GM19452 (cell line): ENCODE measurements at regions not wholly inside any gene's neighbourhood (a gene's known extent, or its start where the extent isn't known, plus 50 kb on each side); places are given as distances from the start of the nearest gene placed in this dataset.
"Not testable (repeated sequence)": the region's sequence is repeated elsewhere in the genome, so short reads cannot be mapped to it uniquely, and the experiment has no call there.

Source experiments
- ATAC-seq: cut with Tn5 transposase; IDR thresholded peaks from one replicate; pipeline ENCODE4 v1.9.1; 2021; ENCODE audit not compliant: unreplicated experiment

DNA sequence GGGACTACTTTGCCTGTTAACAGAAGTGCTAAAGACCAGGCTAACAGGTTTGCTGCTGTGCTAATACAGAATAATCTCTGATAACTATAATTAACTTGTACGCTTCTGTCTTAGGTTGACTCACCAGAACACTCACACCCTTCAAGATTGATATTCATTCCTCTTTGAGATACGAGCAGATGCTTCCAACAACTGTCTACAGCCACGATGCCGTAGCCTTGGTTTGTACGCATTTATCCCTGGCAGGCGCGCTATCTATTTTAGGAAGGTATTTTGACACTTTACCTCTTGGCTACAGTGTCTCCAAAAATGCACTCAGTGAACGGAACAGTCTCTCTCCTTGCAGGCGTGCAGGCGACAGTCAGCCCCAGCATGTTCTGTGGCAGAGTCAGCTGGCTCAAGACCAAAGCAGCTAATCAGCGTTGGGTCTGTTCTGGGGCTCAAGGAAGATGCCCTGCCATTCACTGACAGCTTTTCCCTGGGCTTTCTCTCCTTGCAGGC, 146.4 kb upstream of the PRICKLE1 start:
- ATAC-seq = no peak

DNA sequence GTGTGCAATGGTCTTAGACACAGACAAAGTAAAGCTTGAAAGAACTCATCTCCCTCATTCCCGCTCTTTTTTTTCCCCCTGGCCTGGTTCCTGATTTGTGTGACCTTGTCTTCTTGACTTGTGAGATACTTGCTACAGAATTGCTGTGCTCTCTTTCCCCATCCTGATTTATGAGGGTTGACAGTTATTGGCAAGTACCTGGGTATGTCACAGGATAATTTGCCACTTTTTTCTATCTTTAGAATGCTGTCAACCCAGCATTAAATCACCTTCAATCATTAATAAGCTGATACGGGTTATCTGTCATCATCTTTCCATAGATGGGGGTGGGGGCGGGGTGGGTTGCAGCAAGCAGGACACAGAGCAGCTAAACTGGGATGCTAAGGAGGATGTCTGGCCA, 144.4 kb upstream of the PRICKLE1 start:
- no peak for ATAC-seq

DNA sequence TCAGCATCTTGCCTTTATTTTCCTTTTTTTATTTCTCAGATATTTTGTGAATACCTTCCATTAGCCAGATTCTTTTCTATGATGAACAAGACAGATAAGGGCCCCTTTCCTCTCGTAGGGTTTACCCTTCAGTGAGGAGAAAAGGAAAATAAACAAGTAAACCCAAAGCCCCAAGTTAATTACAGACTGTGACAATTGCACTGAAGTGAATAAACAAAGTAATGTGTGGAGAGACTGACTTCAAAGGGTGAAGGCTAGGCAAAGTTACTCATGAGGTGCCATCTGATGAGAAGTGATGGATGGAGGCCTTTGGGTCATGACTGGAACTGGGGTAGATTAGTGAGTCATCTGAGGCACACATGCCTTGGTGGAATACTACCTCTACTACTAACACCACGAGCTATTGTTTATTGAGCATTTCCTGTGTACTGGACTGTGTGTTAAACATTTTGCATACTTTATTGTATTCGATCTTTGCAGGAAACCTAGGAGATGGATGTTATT, 143.4 kb upstream of the PRICKLE1 start:
- no peak for ATAC-seq

DNA sequence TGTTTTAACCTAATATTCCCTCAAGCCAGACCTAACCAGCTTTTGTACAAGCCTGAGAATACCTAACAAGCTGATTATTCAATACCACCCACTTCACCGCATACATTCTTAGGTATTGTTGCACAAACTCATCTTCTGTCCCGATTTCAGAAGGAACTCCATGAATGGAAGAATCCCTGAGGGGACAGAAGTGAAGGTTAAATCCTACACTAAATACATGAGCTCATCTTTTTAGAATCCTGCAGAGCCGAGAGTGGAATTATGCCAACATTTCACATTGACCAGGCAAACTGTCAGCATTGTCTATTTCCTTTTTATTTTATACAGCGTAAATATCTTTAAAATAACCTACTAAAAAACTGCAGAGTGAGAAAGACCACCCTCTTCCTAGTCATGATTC, 140.7 kb upstream of the PRICKLE1 start:
- ATAC-seq = no peak

DNA sequence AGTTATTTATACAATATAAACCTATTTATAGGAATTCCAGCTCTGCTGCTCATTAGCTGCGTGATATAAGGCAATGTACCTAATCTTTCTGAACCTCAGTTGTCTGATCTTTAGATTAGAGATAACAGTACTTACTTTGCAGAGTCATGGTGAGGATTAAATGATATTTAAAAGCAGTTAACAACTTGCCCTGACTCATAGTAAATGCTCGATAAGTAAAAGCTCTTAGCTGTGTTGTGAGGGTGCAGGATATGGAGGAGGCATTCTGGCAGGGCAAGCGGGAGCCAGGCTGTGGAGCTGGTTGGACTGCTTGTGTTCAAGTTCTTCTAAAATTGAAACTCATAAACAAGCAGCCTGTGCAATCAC, 140.0 kb upstream of the PRICKLE1 start:
- ATAC-seq = no peak

DNA sequence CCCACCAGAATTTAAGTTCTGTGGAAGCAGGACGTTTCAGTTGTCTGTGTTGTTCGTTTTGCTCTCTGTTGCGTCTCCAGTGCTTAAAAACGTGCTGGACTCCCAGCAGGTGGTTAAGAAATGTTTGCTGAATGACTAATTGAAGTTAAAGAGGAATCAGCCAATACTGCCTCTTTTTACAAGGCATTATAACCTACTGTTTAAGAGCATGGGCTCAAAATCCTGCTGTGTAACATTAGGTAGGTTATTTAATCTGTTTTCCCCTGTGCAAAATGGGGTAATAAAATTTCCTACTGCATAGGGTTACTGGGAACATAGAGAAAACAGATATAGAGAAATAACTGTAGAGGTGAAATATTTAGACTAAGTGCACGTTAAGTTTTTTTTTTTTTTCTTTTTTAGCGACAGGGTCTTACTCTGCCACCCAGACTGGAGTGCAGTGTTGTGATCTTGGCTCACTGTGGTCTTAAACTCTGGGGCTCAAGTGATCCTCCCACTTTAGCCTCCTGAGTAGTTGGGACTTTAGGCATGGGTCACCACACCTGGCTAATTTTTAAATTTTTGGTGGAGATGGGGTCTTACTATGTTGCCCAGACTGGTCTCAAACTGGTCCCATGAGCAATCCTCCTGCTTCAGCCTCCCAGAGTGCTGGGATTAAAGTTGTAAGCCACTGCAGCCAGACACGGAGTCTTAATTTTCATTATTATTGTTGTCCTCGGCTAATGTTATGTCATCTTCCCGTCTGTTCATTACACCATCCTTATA, 139.4 kb upstream of the PRICKLE1 start:
- ATAC-seq = no peak

DNA sequence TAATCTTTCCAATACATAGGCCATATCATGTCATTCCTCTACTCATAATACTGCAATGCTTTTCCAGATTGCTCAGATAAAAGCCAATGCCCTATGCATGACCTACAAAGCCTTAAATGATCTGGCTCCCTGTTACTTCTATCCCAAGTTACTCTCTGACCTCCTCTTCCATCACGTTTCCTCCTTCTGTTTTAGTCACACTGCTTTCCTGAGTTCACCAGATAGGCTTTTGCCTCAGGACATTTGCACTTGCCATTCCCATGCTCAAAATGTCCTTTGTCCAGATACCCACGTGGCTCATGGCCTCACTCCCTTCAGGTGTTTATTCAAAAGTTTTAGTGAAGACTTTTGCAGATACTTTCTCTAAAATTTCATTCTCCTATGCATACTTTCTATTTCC, 138.7 kb upstream of the PRICKLE1 start:
- ATAC-seq = no peak

DNA sequence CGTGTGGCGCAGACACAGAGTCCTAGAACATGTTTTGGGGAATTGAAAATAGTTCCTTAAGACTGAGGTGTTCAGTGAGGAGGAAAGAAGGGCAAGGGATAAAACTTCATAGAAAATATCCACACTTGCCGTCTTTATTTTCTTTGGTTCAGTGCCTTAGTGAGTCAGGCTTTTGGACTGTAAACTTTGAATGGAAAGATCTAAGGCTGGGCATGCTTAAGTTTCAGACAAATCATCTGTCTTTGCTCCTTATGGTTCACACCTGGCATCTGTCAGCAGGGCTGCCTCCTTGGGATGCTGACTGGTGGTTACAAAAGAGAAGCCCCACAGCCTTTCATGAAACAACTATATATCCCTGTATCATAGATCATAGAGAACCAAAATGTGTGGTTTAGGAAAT, 136.3 kb upstream of the PRICKLE1 start:
- no peak for ATAC-seq

DNA sequence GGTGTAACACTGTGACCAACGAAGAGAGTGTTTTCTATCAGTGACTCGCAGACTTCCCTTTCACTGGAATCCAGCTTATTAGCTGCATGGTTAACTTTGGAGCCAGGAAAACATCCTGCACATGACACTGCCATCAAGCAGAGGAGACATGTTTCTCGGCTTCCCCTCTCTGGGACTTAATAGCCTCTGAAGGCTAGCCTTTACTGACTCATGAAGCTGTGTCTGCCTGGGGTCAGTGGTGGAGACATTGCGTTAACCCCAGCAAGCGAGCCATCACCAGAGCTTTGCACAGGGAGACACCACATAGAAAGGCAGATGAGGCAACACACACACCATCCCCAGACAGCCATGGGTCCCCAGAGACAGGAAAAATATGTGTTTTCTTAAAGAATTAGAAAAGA, 126.9 kb upstream of the PRICKLE1 start:
- ATAC-seq = no peak

DNA sequence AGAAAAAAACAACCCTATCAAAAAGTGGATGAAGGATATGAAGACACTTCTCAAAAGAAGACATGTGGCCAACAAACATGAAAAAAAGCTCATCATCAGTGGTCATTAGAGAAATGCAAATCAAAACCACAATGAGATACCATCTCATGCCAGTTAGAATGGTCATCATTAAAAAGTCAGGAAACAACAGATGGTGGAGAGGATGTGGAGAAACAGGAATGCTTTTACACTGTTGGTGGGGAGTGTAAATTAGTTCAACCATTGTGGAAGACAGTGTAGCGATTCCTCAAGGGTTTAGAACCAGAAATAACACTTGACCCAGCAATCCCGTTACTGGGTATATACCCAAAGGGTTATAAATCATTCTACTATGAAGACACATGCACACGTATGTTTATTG, 124.0 kb upstream of the PRICKLE1 start:
- not testable (repeated sequence) for ATAC-seq

DNA sequence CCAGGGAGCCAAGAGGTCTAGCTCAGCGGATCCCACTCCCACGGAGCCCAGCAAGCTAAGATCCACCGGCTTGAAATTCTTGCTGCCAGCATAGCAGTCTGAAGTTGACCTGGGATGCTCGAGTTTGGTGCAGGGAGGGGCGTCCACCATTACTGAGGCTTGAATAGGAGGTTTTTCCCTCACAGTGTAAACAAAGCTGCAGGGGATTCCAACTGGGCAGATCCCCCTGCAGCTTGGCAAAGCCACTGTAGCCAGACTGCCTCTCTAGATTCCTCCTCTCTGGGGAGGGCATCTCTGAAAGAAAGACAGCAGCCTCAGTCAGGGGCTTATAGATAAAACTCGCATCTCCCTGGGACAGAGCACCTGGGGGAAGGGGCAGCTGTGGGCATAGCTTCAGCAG, 118.8 kb upstream of the PRICKLE1 start:
- not testable (repeated sequence) for ATAC-seq

DNA sequence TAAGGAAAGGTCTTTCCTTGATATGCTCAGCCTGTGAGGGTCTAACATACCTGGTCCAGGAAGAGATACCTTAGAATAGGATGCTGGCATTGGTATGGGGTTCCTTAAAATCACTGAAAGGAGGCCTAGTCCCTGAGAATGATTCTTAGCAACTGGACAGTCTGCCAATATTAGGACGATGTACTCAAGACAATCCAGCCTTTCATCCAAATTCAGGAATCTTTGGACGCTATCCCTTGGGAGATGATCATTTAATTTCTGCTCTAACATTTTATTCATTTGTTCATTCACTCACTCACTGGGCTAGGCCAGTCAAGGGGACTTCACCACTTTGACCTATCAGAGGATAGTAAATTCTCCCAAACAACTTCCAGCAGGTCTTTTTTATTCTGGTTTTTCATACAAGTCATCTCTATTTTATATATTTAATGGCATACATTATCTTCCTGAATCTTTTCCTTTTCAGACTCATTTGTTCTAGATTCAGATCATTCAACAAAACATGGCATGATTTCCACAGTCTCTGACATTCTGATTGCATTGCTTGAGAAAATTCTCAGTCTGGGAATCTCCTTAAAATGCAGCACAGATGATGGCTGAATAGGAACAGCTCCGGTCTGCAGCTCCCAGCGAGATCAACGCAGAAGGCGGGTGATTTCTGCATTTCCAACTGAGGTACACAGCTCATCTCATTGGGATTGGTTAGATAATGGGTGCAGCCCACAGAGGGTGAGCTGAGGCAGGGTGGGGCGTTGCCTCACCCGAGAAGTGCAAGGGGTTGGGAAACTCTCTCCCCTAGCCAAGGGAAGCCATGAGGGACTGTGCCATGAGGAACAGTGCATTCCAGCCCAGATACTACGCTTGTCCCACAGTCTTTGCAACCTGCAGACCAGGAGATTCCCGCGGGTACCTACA, 118.0 kb upstream of the PRICKLE1 start:
- no peak for ATAC-seq

DNA sequence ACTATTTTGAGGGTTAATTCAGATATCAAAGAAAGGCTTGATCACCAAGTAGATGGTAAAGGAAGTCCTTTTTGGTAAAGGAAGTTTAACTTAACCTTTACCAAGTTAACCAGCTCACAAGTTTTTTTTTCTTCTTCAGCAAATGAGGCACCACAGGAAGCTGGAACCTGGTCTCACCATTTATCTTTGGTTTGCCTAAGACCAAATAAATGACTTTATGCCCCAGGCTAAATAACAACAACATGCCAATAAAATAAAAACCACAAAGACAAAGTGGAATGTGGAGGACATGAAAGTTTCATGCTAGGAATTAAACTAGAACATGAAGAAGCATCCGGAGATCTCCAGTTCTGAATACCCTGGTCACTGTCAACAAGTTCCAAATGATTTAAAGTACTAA, 116.8 kb upstream of the PRICKLE1 start:
- no peak for ATAC-seq

DNA sequence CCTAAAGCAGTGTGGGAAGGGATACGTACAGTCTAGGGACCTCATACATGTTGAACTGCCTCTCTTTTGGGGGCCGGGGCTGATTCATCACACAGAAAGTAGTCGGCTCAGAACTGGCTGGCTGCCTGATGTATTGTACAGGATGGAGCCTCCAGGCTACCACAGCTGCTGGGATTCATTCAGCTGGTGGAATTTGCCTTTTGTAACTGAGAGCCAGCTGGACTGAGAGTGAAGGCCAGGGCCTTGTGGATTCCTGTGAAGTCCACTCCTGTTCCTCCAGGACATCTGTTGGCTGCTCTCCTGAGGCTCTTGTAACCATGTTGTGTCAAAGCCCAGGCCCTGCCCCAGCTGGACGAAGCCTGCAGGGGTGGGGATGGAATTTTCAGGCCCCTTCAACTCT, 116.3 kb upstream of the PRICKLE1 start:
- no peak for ATAC-seq

DNA sequence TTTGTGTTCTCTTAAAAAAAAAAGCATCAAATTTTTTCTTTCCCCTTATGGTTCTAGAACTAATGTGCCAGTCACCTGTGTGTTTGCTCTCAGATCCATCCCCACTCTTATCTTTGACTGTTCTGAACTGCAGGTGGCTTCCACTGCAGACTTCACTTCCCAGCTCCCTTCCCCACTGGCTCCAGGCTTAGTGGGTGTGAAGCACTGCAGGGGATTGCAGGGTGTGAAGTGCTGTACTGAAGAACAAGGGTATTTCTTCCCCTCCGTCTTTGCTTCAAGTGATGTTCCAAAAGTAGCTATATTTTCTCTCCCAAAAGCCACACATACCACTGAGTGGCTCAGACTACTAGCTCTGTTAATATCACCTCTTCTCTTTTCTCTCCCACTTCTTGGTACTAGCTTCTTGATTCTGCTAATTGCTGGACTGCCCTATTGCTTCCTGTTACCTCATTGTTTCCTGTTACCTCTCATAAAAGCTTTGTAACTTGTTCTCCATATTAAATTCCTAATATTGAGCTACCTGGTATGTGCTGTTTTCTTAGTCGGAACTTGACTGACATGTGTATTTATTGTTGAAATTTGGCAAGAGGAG, 115.4 kb upstream of the PRICKLE1 start:
- no peak for ATAC-seq

DNA sequence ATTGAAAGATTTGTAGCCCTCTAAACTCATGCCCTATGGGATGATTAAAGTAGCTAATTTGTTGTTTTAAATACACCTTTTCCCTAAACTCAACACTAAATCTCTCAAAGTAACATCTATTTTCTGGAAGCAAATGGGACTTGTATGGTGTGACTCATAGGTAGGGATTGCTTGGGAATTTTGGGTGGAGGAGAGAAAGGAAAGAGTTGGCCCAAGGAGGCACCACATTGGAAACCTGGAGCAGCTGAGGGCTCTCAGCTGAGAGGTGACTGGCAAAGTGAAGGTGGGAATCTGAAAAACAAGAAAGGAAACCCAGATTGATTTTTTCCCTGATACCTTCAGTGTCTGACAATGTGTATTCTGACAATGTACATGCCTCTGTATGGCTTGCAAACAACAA, 114.8 kb upstream of the PRICKLE1 start:
- ATAC-seq = no peak

DNA sequence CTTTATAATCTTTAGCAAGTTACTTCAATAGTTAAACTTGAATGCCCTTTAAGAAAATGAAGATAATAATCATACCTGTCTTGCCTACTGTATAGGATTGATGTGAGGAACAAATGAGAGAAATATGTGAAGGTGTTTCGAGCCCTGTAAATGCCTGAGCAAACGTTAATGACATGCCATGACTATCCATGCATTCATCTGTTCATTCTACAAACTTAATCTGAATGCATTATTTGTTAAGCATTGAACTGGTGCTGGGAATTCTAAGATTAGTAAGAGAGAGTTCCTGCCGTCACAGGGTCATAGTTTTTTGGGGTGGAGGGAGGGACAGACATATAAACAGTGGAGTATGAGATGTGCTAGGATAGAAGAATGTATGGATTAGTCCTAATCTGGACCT, 111.5 kb upstream of the PRICKLE1 start:
- no peak for ATAC-seq

DNA sequence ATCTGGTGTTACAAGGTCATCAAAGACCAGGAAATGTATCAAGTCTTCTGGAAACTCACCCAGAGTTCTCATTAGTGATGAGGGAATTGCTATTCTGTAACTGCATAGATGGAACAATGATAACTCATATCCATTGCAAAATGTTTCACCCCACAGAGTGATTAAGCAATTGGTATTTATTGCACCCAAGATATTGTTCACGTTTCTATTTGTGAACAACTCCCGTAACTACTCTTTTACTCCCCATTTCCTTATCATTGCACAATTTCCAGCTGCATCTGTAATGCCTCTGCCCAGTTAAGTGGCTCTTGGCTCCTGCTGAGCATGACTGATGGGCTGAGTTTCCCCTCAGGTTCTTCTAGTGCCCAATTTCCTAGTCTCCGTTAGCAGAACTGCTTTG, 108.7 kb upstream of the PRICKLE1 start:
- ATAC-seq = no peak

DNA sequence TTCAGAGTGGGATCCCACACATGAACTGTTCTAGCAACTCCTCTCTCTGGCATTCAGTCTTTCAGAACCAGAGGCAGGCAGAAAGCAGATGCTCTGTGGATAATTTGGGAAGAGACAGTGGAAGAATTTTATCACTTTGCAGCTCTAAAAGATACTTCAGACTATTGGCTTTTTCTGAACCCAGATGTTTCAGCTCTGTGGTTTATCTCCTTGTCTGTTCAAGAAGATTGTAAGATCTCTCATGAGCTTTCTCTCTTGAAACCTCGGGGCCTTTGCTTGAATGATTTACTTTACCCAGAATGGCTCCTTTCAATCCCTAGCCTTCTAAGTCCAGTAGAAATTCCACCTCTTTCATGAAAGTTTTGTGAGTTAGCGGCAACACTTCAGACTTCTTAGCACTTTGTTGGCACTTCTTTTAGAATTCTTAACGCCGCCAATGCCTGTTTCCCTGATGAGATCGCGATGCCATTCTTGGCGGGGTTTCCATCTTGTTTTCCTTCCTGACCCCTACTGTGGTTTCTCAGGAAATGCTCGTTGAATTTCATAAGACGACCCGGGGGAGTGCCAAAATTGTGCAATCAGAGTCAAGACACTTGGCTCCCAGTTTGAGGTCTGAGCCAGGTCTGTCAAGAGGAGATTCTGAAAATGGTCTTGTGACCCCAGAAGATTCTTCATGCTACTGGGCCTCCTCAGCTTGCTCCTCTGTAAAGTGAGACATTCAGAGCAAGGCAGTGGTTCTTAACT, 107.0 kb upstream of the PRICKLE1 start:
- no peak for ATAC-seq

DNA sequence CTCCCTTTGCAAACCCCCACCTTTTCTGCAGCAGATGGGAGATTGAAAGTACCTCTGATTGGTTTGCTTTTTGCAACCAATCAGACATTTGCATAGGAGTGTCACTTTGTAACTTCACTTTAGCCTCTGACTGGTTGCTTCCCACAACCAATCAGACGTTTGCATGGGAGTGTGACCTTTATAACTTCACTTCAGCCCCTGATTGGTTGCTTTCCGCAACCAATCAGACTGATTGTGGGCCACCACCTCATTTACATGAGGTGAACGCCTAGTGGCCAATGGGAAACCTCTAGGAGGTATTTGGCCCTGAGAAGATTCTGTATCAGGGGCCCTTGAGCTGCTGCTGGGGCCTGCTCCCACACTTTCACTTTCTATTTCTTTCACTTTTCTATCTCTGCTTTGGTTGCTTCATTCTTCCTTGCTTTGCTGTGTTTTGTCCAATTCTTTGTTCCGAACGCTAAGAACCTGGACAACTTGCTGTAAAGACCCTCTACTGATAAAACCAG, 106.0 kb upstream of the PRICKLE1 start:
- ATAC-seq = no peak

DNA sequence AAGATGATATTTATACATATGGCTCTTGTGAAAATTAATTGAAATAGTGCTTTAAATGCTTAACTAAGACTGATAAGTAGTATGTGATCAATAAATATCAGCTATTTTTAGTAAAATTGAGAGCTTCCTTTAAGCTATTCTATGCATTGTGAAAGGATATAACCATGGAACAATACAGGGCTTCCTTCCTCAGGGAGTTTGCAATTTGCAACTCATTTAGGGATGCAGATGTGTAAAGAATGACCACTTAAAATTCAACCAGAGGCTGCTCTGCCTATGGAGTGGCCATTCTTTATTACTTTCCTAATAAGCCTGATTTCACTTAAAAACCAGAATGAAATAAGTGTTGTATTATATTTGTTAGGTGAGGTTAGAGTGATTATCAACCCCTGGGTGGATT, 103.2 kb upstream of the PRICKLE1 start:
- no peak for ATAC-seq
